GM06990 (cell line): ENCODE measurements at regions not wholly inside any gene's neighbourhood (a gene's known extent, or its start where the extent isn't known, plus 50 kb on each side); places are given as distances from the start of the nearest gene placed in this dataset.
"Not testable (repeated sequence)": the region's sequence is repeated elsewhere in the genome, so short reads cannot be mapped to it uniquely, and the experiment has no call there.

Experiments
- DNase-seq: peaks from one replicate; pipeline ENCODE4 v3.0.0-alpha.2; 2011; ENCODE audit not compliant: insufficient read length; ENCODE audit errors: extremely low read depth
- H3K27me3 ChIP-seq: replicated peaks from 2 replicates; pipeline ENCODE4 v1.6.0; 2011; ENCODE audit warnings: low read length; ENCODE audit not compliant: control insufficient read depth, insufficient read depth
- H3K36me3 ChIP-seq: 2 replicates; pipeline ENCODE4 v1.5.1; 2011; ENCODE audit warnings: low read length; ENCODE audit not compliant: control insufficient read depth, insufficient read depth
- H3K4me3 ChIP-seq: replicated peaks from 2 replicates; pipeline ENCODE4 v1.5.1; 2011; ENCODE audit warnings: low read depth, mild to moderate bottlenecking, control low read depth, low read length
- CTCF ChIP-seq: IDR thresholded peaks from 2 replicates; pipeline ENCODE4 v1.5.1; 2011; ENCODE audit warnings: low read length, control low read depth, mild to moderate bottlenecking, inconsistent platforms; ENCODE audit not compliant: insufficient read depth, poor library complexity, severe bottlenecking

GRCh38 chr11:35046681-35047080 is 92.3 kb upstream of the CD44 start:
- DNase-seq, result no peak
- Histone ChIP-seq H3K4me3 (no peak overlapping the region), H3K27me3 (no peaks in the 10 kb centered on the region), H3K36me3 (no peaks in the 10 kb centered on the region)
- no peak for TF ChIP-seq CTCF

DNA sequence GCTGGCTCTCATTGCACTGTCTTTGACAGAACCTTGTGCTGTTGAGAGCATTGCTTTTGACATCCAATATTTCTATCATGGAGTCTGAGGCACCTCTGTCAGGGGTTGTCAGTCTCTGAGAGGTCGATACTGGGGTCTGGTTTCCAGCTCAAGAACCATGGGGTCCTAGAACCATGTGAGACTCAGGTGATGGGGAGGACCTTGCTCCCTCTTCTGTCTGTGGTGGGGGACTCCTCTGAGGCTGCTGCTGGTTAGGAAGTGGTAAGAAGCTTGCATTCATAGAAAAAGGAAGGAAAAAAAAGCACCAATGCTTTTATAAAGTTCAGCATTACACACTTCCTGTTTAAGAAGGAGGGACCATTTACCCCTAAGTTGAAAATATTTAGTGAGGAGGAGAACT is 91.8 kb upstream of the CD44 start:
- TF ChIP-seq CTCF, result no peak
- Histone ChIP-seq H3K4me3 (no peak overlapping the region), H3K36me3 (no peaks in the 10 kb centered on the region), H3K27me3 (no peaks in the 10 kb centered on the region)
- peak; percentile 38 for DNase-seq

DNA sequence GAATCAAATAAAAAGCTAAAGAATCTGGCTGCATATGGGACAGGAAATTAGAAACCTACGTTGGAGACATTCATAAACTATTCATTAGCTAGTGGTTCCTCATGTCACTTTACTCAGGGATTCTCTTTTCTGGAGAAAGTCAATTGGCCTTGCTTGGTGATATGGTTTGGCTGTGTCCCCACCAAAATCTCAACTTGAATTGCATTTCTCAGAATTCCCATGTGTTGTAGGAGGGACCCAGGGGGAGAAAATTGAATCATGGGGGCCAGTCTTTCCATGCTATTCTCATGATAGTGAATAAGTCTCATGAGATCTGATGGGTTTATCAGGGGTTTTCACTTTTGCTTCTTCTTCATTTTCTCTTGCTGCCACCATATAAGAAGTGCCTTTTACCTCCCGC is 91.2 kb upstream of the CD44 start:
- no peaks in the 10 kb centered on the region for H3K27me3 ChIP-seq
- H3K4me3 ChIP-seq, result no peak overlapping the region
- DNase-seq, result no peak
- no peak for TF ChIP-seq CTCF
- no peaks in the 10 kb centered on the region for H3K36me3 ChIP-seq

DNA sequence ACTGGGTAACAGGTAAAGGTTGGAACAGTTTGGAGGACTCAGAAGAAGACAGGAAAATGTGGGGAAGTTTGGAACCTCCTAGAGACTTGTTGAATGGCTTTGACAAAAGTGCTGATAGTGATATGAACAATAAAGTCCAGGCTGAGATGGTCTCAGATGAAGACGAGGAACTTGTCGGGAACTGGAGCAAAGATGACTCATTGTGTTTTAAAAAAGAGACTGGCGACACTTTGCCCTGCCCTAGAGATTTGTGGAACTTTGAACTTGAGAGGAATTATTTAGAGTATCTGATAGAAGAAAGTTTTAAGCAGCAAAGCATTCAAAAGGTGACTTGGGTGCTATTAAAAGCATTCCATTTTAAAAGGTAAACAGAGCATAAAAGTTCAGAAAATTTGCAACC is 90.6 kb upstream of the CD44 start:
- H3K36me3 ChIP-seq, H3K27me3 ChIP-seq, H3K4me3 ChIP-seq, DNase-seq: not testable (repeated sequence)

GRCh38 chr11:35049859-35050531 is 89.0 kb upstream of the CD44 start:
- no peak for TF ChIP-seq CTCF
- peak overlapping the region; percentile 22; the same call in 1 of the 2 replicates for H3K4me3 ChIP-seq
- DNase-seq, result peak; percentile 43
- no peaks in the 10 kb centered on the region for H3K36me3 ChIP-seq
- no peaks in the 10 kb centered on the region for H3K27me3 ChIP-seq

DNA sequence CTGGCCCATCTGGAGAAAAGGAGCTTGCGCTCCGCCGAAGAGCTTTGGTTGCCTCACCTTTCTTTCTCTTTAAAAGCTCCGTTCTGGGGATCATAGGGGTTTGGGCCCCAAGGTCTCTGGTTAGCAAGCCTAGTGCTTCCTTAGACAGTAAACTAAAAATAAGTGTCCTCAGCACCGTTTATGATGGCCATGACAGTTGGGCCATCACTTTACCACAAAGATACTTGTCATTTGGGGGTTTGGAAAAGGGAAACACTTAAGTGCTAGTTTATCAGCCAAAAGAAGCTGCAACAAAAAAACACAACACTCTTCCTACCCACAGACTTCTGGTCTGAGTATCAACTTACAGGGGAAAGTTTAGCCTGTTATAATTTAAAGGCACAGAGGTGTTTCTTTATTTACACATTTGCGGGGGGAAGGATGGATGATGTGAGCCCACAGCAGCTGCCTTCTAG is 88.4 kb upstream of the CD44 start:
- H3K27me3 ChIP-seq, result no peaks in the 10 kb centered on the region
- no peak for DNase-seq
- peak overlapping the region; percentile 22; the same call in 1 of the 2 replicates for H3K4me3 ChIP-seq
- TF ChIP-seq CTCF, result no peak
- H3K36me3 ChIP-seq, result no peaks in the 10 kb centered on the region
